GM19328 (cell line): ENCODE measurements at regions not wholly inside any gene's neighbourhood (a gene's known extent, or its start where the extent isn't known, plus 50 kb on each side); places are given as distances from the start of the nearest gene placed in this dataset.

Source experiments
- ATAC-seq: cut with Tn5 transposase; IDR thresholded peaks from one replicate; pipeline ENCODE4 v1.9.1; 2021; ENCODE audit warnings: mild to moderate bottlenecking, moderate library complexity; ENCODE audit not compliant: unreplicated experiment

DNA sequence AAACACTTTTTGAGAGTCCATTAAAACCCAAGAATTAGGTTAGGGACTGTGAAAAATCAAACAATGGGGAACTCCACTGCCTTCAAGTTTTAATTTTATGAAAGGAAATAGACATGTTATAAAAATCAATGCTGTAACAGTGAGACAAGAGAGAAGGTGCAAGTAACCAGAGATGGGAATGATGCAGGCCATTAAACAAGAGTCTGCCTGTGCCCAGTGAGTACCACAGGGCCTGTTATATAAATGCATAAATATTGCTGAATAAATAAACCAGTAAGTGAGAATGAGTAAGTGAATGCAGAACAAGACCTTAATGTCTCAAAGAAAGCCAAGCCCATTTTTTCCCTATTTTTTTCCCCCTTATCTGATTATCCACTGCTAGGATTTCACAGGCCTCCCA lies 53.3 kb upstream of the BMP2K start:
- ATAC-seq = no peak
